Glutamatergic neuron (in vitro differentiated cells): ENCODE measurements at regions not wholly inside any gene's neighbourhood (a gene's known extent, or its start where the extent isn't known, plus 50 kb on each side); places are given as distances from the start of the nearest gene placed in this dataset.
"Not testable (repeated sequence)": the region's sequence is repeated elsewhere in the genome, so short reads cannot be mapped to it uniquely, and the experiment has no call there.

Source experiments
- DNase-seq: peaks from one replicate; pipeline ENCODE4 v3.0.0; 2022
- H3K27ac Mint-ChIP-seq: one replicate; pipeline ENCODE4 v1.8.0; 2020; ENCODE audit warnings: mild to moderate bottlenecking, mixed read lengths, inconsistent platforms; ENCODE audit not compliant: unreplicated experiment
- H3K27me3 Mint-ChIP-seq: one replicate; pipeline ENCODE4 v1.8.0; 2020; ENCODE audit warnings: mild to moderate bottlenecking, moderate library complexity, mixed read lengths, inconsistent platforms; ENCODE audit not compliant: unreplicated experiment
- H3K36me3 Mint-ChIP-seq: one replicate; pipeline ENCODE4 v1.8.0; 2020; ENCODE audit warnings: mild to moderate bottlenecking, mixed read lengths, inconsistent platforms; ENCODE audit not compliant: unreplicated experiment
- H3K4me1 Mint-ChIP-seq: one replicate; pipeline ENCODE4 v1.8.0; 2020; ENCODE audit warnings: mild to moderate bottlenecking, low read depth, mixed read lengths, inconsistent platforms; ENCODE audit not compliant: unreplicated experiment
- H3K4me3 Mint-ChIP-seq: one replicate; pipeline ENCODE4 v1.8.0; 2020; ENCODE audit warnings: mild to moderate bottlenecking, mixed read lengths, inconsistent platforms; ENCODE audit not compliant: unreplicated experiment
- H3K9me3 Mint-ChIP-seq: one replicate; pipeline ENCODE4 v1.8.0; 2020; ENCODE audit warnings: mild to moderate bottlenecking, moderate library complexity, mixed read lengths, inconsistent platforms; ENCODE audit not compliant: unreplicated experiment
- TF ChIP-seq, protein P1 (sequence below): fragments of 200-600 bp; sonication (generic); IDR thresholded peaks from one replicate; pipeline ENCODE4 v1.5.0; 2021; ENCODE audit not compliant: partially characterized antibody, unreplicated experiment

DNA sequence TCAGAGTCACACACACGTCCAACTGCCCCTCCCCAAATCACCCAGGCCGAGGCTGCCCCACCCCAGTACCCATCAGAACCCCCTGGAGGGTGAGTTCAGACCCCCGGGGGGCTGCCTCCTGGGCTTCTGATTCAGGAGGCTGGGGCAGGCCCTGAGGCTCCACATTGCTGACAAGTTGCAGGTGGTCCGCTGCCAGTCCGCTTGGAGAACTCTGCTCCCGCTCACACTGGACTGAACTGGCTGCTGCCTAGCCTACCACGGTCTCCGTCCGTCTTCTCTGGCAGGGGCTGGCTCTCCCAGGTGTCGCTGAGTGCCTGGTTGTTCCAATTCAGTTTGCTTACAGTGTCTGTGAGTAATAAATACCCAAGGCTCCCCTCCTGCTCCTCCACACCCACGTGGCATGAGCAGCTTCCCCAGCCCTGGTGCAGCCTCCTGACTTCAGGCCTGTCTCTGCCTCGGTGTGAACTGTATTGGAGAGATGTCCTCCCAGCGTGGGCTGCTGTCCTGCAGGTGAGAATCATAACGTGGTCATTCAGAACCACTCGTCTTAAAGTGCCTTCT is 163.4 kb downstream of the LAT start:
- Mint-ChIP-seq H3K9me3 (peaks cover 4% of the 10 kb centered on the region), H3K36me3 (no peaks in the 10 kb centered on the region), H3K4me1 (no peaks in the 10 kb centered on the region), H3K27me3 (peaks cover 5% of the 10 kb centered on the region), H3K4me3 (no peak overlapping the region), H3K27ac (no peak overlapping the region)
- TF ChIP-seq, protein P1, sequence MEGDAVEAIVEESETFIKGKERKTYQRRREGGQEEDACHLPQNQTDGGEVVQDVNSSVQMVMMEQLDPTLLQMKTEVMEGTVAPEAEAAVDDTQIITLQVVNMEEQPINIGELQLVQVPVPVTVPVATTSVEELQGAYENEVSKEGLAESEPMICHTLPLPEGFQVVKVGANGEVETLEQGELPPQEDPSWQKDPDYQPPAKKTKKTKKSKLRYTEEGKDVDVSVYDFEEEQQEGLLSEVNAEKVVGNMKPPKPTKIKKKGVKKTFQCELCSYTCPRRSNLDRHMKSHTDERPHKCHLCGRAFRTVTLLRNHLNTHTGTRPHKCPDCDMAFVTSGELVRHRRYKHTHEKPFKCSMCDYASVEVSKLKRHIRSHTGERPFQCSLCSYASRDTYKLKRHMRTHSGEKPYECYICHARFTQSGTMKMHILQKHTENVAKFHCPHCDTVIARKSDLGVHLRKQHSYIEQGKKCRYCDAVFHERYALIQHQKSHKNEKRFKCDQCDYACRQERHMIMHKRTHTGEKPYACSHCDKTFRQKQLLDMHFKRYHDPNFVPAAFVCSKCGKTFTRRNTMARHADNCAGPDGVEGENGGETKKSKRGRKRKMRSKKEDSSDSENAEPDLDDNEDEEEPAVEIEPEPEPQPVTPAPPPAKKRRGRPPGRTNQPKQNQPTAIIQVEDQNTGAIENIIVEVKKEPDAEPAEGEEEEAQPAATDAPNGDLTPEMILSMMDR: no peak
- DNase-seq: no peak

DNA sequence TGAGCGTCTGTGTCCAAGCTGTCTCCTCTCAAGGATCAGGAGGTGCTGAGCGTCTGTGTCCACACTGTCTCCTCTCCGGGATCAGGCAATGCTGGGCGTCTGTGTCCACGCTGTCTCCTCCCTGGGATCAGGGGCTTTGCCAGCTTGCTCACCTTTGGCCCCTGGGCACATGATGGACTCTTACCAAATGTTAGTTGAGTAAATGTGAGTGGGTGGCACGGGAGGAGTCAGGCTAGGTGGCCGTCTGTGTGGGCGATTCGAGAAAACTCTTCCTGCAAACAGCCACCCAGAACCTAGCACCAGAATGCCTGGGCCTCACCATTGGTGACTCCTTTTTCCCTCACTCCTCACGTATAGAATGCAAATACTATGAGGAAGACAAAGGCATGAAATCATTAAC is 162.9 kb downstream of the LAT start:
- not testable (repeated sequence) for H3K27ac Mint-ChIP-seq, H3K4me1 Mint-ChIP-seq, H3K36me3 Mint-ChIP-seq, H3K9me3 Mint-ChIP-seq, DNase-seq, H3K4me3 Mint-ChIP-seq, H3K27me3 Mint-ChIP-seq

- not testable (repeated sequence) for H3K4me1 Mint-ChIP-seq, H3K9me3 Mint-ChIP-seq, H3K27ac Mint-ChIP-seq, H3K27me3 Mint-ChIP-seq, DNase-seq, H3K4me3 Mint-ChIP-seq, H3K36me3 Mint-ChIP-seq
Observed at GRCh38 chr16:29146808-29147643, 162.2 kb downstream of the LAT start.

DNA sequence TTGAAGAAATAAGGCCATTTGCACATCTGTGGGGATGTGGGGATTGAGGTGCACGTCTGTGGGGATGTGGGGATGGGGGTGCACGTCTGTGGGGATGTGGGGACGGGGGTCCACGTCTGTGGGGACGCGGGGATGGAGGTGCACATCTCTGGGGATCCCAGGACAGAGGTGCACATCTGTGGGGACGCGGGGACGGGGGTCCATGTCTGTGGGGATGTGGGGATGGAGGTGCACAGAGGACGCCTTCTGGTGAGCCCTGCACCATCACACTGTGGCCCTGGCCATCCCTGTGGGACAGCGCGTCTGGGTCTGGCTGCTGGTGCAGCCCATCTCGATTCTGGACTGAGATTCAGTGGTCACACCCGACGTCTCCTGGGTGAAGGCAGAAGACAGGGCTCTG is 161.4 kb downstream of the LAT start:
- Mint-ChIP-seq H3K27ac (no peak overlapping the region), H3K4me3 (no peak overlapping the region), H3K36me3 (no peaks in the 10 kb centered on the region), H3K4me1 (no peaks in the 10 kb centered on the region), H3K27me3 (peaks cover 5% of the 10 kb centered on the region), H3K9me3 (peaks cover 4% of the 10 kb centered on the region)
- DNase-seq: no peak
- TF ChIP-seq, protein P1: no peak

- not testable (repeated sequence) for H3K9me3 Mint-ChIP-seq, DNase-seq, H3K27ac Mint-ChIP-seq, H3K4me3 Mint-ChIP-seq, H3K27me3 Mint-ChIP-seq, H3K36me3 Mint-ChIP-seq, H3K4me1 Mint-ChIP-seq
Observed at GRCh38 chr16:29145486-29146225, 160.8 kb downstream of the LAT start.

DNA sequence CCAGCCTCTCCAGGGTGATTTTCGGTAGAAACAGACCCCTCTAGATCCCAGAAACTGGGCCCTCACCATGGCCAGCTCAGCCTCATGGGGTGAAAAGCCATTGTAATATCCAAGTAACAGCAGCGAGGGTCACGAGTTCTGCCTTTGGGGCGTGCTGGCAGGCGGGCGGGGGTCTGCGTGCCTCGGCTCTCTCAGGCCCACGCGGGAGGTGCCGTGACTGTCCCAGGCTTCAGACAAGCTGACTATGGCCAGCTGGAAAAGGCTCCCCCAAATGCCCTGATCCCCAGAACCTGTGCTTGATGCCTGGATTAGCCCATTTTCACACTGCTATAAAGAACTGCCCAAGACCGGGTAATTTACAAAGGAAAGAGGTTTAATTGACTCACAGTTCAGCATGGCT is 160.2 kb downstream of the LAT start:
- not testable (repeated sequence) for H3K9me3 Mint-ChIP-seq, H3K27me3 Mint-ChIP-seq, DNase-seq, H3K4me3 Mint-ChIP-seq, H3K27ac Mint-ChIP-seq, H3K4me1 Mint-ChIP-seq, H3K36me3 Mint-ChIP-seq

- H3K27ac Mint-ChIP-seq, H3K36me3 Mint-ChIP-seq, H3K9me3 Mint-ChIP-seq, H3K27me3 Mint-ChIP-seq, DNase-seq, H3K4me1 Mint-ChIP-seq, H3K4me3 Mint-ChIP-seq: not testable (repeated sequence)
Observed at GRCh38 chr16:29144669-29145062, 159.8 kb downstream of the LAT start.

- not testable (repeated sequence) for H3K9me3 Mint-ChIP-seq, H3K4me1 Mint-ChIP-seq, H3K4me3 Mint-ChIP-seq, H3K27me3 Mint-ChIP-seq, H3K36me3 Mint-ChIP-seq, DNase-seq, H3K27ac Mint-ChIP-seq
Observed at GRCh38 chr16:29143739-29144668, 159.2 kb downstream of the LAT start.

DNA sequence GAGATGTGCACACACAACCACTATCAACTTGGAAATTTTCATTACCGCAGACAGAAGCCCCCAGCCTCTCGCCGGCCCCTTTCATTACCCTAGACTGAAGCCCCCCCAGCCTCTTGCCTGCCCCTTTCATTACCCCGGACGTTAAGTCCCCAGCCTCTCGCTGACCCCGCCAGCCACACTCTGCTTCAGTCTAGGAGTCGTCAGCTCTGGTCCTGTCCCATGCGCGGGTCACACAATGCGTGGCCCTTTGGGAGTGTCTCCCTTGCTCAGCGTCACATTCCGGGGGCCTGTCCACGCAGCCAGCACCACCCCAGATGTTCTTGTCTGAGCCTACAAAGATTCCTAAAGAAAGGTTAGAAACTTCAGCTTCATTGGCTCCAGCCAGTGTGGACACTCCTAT is 157.7 kb downstream of the LAT start:
- H3K27me3 Mint-ChIP-seq, H3K4me3 Mint-ChIP-seq, H3K9me3 Mint-ChIP-seq, DNase-seq, H3K36me3 Mint-ChIP-seq, H3K4me1 Mint-ChIP-seq, H3K27ac Mint-ChIP-seq: not testable (repeated sequence)
